AG09309 (cell line): ENCODE measurements at regions not wholly inside any gene's neighbourhood (a gene's known extent, or its start where the extent isn't known, plus 50 kb on each side); places are given as distances from the start of the nearest gene placed in this dataset.

Experiments
- DNase-seq: peaks from one replicate; pipeline ENCODE4 v3.0.0-alpha.2; 2010; ENCODE audit warnings: low read depth
- H3K4me3 ChIP-seq: 2 replicates; pipeline ENCODE4 v1.5.1; 2011; ENCODE audit warnings: mild to moderate bottlenecking, low read depth, low read length, moderate library complexity; ENCODE audit not compliant: control insufficient read depth
- TF ChIP-seq, protein P1 (sequence below): IDR thresholded peaks from 2 replicates; pipeline ENCODE4 v1.5.1; 2011; ENCODE audit warnings: mild to moderate bottlenecking, low read depth, low read length, inconsistent platforms; ENCODE audit not compliant: insufficient read depth, control insufficient read depth; ENCODE audit errors: missing control alignments

DNA sequence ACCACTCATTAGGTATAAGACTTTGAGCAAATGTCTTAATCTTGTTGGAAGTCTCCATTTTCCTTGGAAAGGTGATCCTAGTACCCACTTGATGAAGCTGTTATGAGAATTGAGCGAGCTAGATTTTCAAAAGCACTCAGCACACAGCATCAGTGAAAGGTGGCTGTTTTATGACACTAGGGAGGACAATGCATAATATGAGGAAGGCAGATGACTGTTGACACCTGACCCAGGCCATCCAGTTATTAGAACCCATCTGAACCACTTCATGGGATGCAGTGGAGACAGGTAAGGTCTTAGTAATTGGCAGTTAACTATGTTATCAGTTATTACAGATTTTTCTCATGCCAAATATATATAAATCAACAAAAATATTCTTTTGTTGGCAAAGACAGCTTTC is 369.9 kb upstream of the PDE3A start:
- H3K4me3 ChIP-seq, result no peak overlapping the region
- DNase-seq, result no peak
- TF ChIP-seq, protein P1, sequence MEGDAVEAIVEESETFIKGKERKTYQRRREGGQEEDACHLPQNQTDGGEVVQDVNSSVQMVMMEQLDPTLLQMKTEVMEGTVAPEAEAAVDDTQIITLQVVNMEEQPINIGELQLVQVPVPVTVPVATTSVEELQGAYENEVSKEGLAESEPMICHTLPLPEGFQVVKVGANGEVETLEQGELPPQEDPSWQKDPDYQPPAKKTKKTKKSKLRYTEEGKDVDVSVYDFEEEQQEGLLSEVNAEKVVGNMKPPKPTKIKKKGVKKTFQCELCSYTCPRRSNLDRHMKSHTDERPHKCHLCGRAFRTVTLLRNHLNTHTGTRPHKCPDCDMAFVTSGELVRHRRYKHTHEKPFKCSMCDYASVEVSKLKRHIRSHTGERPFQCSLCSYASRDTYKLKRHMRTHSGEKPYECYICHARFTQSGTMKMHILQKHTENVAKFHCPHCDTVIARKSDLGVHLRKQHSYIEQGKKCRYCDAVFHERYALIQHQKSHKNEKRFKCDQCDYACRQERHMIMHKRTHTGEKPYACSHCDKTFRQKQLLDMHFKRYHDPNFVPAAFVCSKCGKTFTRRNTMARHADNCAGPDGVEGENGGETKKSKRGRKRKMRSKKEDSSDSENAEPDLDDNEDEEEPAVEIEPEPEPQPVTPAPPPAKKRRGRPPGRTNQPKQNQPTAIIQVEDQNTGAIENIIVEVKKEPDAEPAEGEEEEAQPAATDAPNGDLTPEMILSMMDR, result no peak

DNA sequence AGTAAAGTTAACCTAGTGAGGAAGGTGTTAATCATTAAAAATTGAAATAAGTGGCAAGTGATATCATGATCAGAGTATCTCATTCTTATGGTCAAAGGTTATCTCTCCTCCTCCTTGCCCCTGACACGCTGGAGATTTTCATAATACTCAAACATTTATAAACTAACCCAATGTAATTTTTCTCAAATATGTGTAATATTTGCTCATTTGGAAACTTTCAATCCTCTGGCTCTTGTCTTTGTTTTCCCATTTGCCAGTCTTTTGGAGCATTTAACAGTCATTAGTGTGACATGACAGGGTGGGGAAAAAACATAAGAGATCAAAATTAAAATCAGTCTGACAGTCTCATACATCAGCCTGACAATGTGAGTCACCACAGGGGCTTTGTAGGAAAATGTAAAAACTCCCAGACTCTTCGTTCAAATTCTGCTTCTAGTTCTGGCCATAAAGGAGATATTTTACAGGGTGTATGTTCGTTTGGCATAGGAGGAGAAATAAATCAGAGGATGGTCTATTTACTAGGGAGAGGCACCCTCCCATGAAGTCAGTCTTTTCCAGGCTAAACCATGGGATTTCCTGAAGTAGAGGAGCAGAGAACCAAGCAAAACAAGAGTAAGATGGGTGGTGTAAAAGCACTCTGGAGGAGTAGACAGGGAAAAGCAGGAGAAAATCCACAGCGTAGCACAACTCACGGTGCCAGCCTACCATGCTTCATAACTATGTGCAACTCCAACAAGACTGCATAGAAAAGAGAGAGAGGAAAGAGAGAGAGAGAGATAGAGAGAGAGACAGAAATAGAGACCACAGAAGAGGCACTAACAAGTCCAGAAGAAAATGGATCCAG is 369.2 kb upstream of the PDE3A start:
- DNase-seq, result no peak
- H3K4me3 ChIP-seq, result no peak overlapping the region
- TF ChIP-seq, protein P1, result no peak

- TF ChIP-seq, protein P1, result no peak
- DNase-seq, result no peak
- H3K4me3 ChIP-seq, result no peak overlapping the region
Observed at GRCh38 chr12:19999805-20000138, 368.6 kb upstream of the PDE3A start.

DNA sequence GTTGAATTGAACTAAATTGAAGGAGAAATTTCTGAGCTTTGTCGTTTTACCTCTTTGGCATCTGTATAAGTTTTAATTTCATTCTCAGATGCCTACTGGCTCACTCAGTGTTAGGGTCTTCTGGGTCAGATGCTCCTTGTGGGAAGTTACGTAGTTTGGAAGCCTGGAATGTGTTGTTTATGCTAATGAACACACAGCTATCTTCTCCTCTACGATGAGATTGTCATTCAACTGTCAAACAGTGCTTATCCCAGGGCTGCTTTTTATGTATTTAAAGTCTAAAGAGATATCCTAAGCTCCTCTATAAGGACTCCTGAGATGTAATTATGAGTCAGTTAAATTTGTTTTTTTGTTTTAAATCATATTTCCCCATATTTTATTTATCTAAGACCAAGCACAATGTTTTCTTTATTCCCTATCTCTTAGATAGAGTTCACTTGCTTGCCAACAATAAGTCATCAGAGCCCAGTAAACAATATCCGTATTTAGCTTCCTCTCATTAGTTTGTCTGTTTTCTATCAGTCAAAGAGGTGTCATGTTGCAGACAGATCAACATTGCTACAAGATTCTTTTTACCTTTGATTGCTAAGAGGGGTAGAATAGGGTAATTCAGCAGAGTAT is 368.0 kb upstream of the PDE3A start:
- no peak overlapping the region for H3K4me3 ChIP-seq
- no peak for DNase-seq
- TF ChIP-seq, protein P1, result no peak

DNA sequence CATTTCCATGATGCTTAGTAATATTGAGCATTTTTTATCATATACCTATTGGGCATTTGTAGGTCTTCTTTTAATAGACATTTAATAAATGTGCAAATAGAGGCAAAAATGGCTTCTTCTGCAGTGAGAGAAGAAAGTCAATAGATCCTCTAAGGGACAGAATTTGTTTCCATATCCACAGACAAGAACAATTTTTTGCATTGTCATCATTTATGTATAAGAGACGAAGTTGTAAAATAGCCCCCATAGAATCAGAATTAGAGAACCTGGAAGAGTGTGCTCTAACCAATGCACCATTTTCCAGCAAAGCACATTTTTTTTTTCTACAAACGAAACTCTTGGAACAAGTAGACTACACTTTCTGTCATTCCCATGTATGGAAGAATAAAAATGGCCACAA is 365.1 kb upstream of the PDE3A start:
- no peak for DNase-seq
- TF ChIP-seq, protein P1, result no peak
- H3K4me3 ChIP-seq, result no peak overlapping the region

DNA sequence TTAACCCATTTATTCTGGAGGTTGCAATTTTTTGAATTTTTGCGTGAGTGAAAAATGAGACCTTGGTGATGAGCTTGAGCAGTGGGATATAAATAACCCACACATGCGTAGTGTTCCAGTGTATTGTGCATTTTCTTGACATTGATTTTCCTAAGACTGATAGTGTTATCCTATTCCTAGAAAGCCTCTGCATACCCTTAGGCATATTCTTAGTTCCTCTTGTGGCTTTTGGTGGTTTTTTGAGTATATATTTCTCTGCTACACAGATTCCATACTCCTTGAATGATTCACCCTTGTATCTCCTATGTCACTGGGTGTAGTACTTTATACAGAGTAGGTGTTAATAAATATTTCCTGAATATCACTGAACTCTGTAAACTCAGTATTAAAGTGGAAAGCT is 363.4 kb upstream of the PDE3A start:
- no peak for DNase-seq
- TF ChIP-seq, protein P1, result no peak
- H3K4me3 ChIP-seq, result no peak overlapping the region
